Osteoblast (primary cell): ENCODE measurements at regions not wholly inside any gene's neighbourhood (a gene's known extent, or its start where the extent isn't known, plus 50 kb on each side); places are given as distances from the start of the nearest gene placed in this dataset.
A peak's percentile ranks its signal among the peaks of the same experiment; 100 is the strongest.

Source experiments
- DNase-seq: peaks from one replicate; pipeline ENCODE4 v3.0.0; 2011; ENCODE audit warnings: low spot score, mixed read lengths; ENCODE audit not compliant: insufficient read length; ENCODE audit errors: missing footprints
- H2AFZ ChIP-seq: 2 replicates; pipeline ENCODE4 v1.6.0; 2011; ENCODE audit warnings: mild to moderate bottlenecking, low read length
- H3K27ac ChIP-seq: 2 replicates; pipeline ENCODE4 v1.5.1; 2011; ENCODE audit warnings: mild to moderate bottlenecking, low read depth, low read length, moderate library complexity
- H3K27me3 ChIP-seq: 2 replicates; pipeline ENCODE4 v1.6.0; 2012; ENCODE audit warnings: mild to moderate bottlenecking, control low read depth, inconsistent platforms, low read length, moderate library complexity; ENCODE audit not compliant: insufficient read depth
- H3K36me3 ChIP-seq: 2 replicates; pipeline ENCODE4 v1.5.1; 2011; ENCODE audit warnings: mild to moderate bottlenecking, low read length, control low read depth, moderate library complexity; ENCODE audit not compliant: insufficient read depth
- H3K4me1 ChIP-seq: 2 replicates; pipeline ENCODE4 v1.5.1; 2011; ENCODE audit warnings: mild to moderate bottlenecking, low read length, control low read depth, moderate library complexity; ENCODE audit not compliant: insufficient read depth
- H3K4me2 ChIP-seq: 2 replicates; pipeline ENCODE4 v1.6.0; 2011; ENCODE audit warnings: mild to moderate bottlenecking, low read length; ENCODE audit not compliant: insufficient read depth
- H3K4me3 ChIP-seq: fragments of 200-600 bp; sonication (generic); 3 replicates; pipeline ENCODE4 v1.5.1; 2012; ENCODE audit warnings: mild to moderate bottlenecking, low read length, inconsistent platforms; ENCODE audit not compliant: insufficient read depth
- H3K79me2 ChIP-seq: 2 replicates; pipeline ENCODE4 v1.6.0; 2012; ENCODE audit warnings: mild to moderate bottlenecking, low read length, control low read depth, inconsistent platforms; ENCODE audit not compliant: insufficient read depth
- H3K9me3 ChIP-seq: 2 replicates; pipeline ENCODE4 v1.5.1; 2011; ENCODE audit warnings: low read depth, low read length, control low read depth
- H4K20me1 ChIP-seq: 2 replicates; pipeline ENCODE4 v1.6.0; 2012; ENCODE audit warnings: mild to moderate bottlenecking, low read length, control low read depth; ENCODE audit not compliant: insufficient read depth
- CTCF ChIP-seq: IDR thresholded peaks from 2 replicates; pipeline ENCODE4 v1.5.1; 2011; ENCODE audit warnings: mild to moderate bottlenecking, low read depth, low read length, moderate library complexity; ENCODE audit errors: extremely low read depth

GRCh38 chr9:95822583-95823431 lies 52.7 kb upstream of the ERCC6L2 start:
- Histone ChIP-seq H4K20me1 (peaks cover 9% of the 10 kb centered on the region), H3K27ac (no peak overlapping the region), H3K36me3 (no peaks in the 10 kb centered on the region), H3K27me3 (peaks cover 31% of the 10 kb centered on the region), H3K79me2 (no peaks in the 10 kb centered on the region), H3K4me3 (no peak overlapping the region), H3K9me3 (no peaks in the 10 kb centered on the region), H3K4me2 (peak overlapping the region; percentile 54), H3K4me1 (peaks cover 17% of the 10 kb centered on the region), H2AFZ (no peak overlapping the region)
- peak; percentile 92 for DNase-seq
- no peak for TF ChIP-seq CTCF

DNA sequence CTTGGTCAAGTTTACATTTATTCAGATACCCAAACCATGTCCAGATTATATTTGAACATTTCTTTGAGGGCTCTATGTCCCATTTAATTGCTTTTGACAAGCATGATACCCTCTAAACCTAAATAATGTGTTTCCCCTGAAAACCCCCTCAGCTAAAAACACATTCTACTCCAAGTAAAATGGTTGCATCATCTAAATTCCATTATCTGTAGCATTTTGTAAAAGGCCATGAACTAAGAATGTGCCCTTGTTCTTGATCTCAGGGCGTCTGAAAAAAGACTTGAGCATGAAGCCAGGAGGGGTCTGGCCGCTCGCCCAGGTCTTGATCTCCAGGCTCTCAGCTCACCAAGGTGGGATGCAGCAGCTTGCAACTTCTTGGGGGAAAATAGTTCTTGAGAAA lies 53.5 kb upstream of the ERCC6L2 start:
- Histone ChIP-seq H3K27ac (no peak overlapping the region), H3K27me3 (peaks cover 34% of the 10 kb centered on the region), H4K20me1 (peaks cover 9% of the 10 kb centered on the region), H3K4me3 (no peak overlapping the region), H3K4me1 (peaks cover 17% of the 10 kb centered on the region), H2AFZ (no peak overlapping the region), H3K79me2 (no peaks in the 10 kb centered on the region), H3K36me3 (no peaks in the 10 kb centered on the region), H3K9me3 (no peaks in the 10 kb centered on the region), H3K4me2 (no peak overlapping the region)
- no peak for DNase-seq
- no peak for TF ChIP-seq CTCF

DNA sequence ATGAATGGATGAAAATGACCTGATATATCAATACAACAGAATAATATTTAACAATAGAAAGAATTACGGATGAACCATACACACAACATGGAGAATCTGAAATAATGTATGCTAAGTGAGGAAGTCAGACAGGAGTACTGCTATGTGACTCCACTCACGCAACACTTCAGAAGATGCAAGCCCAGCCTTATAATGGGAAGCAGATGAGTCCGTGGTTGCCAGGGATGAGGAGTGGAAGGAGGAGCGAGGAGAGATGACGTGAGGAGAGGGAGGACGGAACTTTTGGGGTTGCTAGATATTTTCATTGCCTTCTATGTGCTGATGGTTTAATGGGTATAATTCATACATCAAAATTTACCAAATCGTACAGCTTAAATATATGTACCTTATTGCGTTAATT lies 55.4 kb upstream of the ERCC6L2 start:
- TF ChIP-seq CTCF = no peak
- Histone ChIP-seq H3K27ac (no peak overlapping the region), H4K20me1 (peaks cover 9% of the 10 kb centered on the region), H2AFZ (no peak overlapping the region), H3K9me3 (no peaks in the 10 kb centered on the region), H3K4me1 (peaks cover 17% of the 10 kb centered on the region), H3K27me3 (peaks cover 24% of the 10 kb centered on the region), H3K79me2 (no peaks in the 10 kb centered on the region), H3K4me3 (no peak overlapping the region), H3K4me2 (no peak overlapping the region), H3K36me3 (no peaks in the 10 kb centered on the region)
- DNase-seq = no peak

DNA sequence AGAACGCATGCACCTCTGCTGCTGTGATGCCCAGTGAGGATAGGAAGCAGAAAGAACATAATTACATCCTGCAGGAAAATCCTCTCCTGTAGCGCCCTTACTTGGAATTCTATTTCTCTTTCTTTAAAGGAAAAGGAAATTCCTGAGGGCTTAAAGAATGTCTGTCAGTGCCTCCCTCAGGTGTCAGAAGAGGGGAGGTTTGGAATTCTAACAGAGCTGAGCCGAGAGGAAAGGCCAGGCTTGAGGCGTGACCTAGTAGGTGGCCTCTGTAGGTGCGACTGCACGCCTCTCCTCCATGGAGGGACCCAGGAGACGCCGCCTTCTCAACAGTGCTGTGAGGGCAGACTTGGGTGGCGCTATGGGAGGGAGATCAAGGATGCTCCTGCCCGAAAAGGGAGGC lies 55.9 kb upstream of the ERCC6L2 start:
- no peak overlapping the region for H3K4me3 ChIP-seq
- H3K9me3 ChIP-seq = no peaks in the 10 kb centered on the region
- no peak overlapping the region for H3K4me2 ChIP-seq
- H4K20me1 ChIP-seq = peaks cover 9% of the 10 kb centered on the region
- no peak for DNase-seq
- H3K4me1 ChIP-seq = peaks cover 17% of the 10 kb centered on the region
- TF ChIP-seq CTCF = no peak
- no peaks in the 10 kb centered on the region for H3K79me2 ChIP-seq
- H3K36me3 ChIP-seq = no peaks in the 10 kb centered on the region
- peaks cover 23% of the 10 kb centered on the region for H3K27me3 ChIP-seq
- no peak overlapping the region for H2AFZ ChIP-seq
- no peak overlapping the region for H3K27ac ChIP-seq
